Raji (cell line): ENCODE measurements at regions not wholly inside any gene's neighbourhood (a gene's known extent, or its start where the extent isn't known, plus 50 kb on each side); places are given as distances from the start of the nearest gene placed in this dataset.

Experiments
- POLR2A ChIP-seq: IDR thresholded peaks from 2 replicates; pipeline ENCODE4 v1.6.1; 2011; ENCODE audit warnings: low read depth, low read length, control low read depth; ENCODE audit not compliant: insufficient read depth

GRCh38 chr21:23684431-23684830 lies 1922.8 kb downstream of the MRPL39 start:
- no peak for TF ChIP-seq POLR2A

- TF ChIP-seq POLR2A: no peak
Measured at GRCh38 chr21:23664193-23664694, 1943.0 kb downstream of the MRPL39 start.

GRCh38 chr21:23660560-23660959 lies 1946.7 kb downstream of the MRPL39 start:
- TF ChIP-seq POLR2A: no peak

- TF ChIP-seq POLR2A: no peak
Measured at GRCh38 chr21:23644768-23645167, 1962.5 kb downstream of the MRPL39 start.

GRCh38 chr21:23639721-23640120 lies 1967.6 kb downstream of the MRPL39 start:
- TF ChIP-seq POLR2A: no peak

GRCh38 chr21:23638131-23638695 lies 1969.1 kb downstream of the MRPL39 start:
- no peak for TF ChIP-seq POLR2A

- TF ChIP-seq POLR2A: no peak
Measured at GRCh38 chr21:23633447-23633940, 1973.8 kb downstream of the MRPL39 start.

- no peak for TF ChIP-seq POLR2A
Measured at GRCh38 chr21:23624281-23624680, 1983.0 kb downstream of the MRPL39 start.

- no peak for TF ChIP-seq POLR2A
Measured at GRCh38 chr21:23613014-23613413, 1994.3 kb downstream of the MRPL39 start.

GRCh38 chr21:23612210-23612609 lies 1995.1 kb downstream of the MRPL39 start:
- TF ChIP-seq POLR2A: no peak

- TF ChIP-seq POLR2A: no peak
Measured at GRCh38 chr21:23607782-23608431, 1999.4 kb downstream of the MRPL39 start.

GRCh38 chr21:23601549-23601948 lies 2005.7 kb downstream of the MRPL39 start:
- no peak for TF ChIP-seq POLR2A

GRCh38 chr21:23593582-23593981 lies 2013.7 kb downstream of the MRPL39 start:
- no peak for TF ChIP-seq POLR2A

- TF ChIP-seq POLR2A: no peak
Measured at GRCh38 chr21:23585419-23585818, 2021.9 kb downstream of the MRPL39 start.

- no peak for TF ChIP-seq POLR2A
Measured at GRCh38 chr21:23579573-23579972, 2027.7 kb downstream of the MRPL39 start.

- no peak for TF ChIP-seq POLR2A
Measured at GRCh38 chr21:23578027-23578426, 2029.3 kb downstream of the MRPL39 start.
